Spleen (tissue), 11 donors: ENCODE measurements at regions not wholly inside any gene's neighbourhood (a gene's known extent, or its start where the extent isn't known, plus 50 kb on each side); places are given as distances from the start of the nearest gene placed in this dataset.
"Not testable (repeated sequence)": the region's sequence is repeated elsewhere in the genome, so short reads cannot be mapped to it uniquely, and the experiment has no call there.

Experiments used
- DNase-seq: peaks from one replicate; pipeline ENCODE4 v3.0.0-alpha.2; 2020
- H3K27ac ChIP-seq, 8 donors: fragments of 200-600 bp; sonication (generic) in 7 of 8; 1 replicate in 4 of 8; 2 replicates in 4 of 8; pipeline versions ENCODE4 v1.5.0 to v1.8.0; 2016 to 2021; ENCODE audit warnings: inconsistent platforms in 4 of 8, mild to moderate bottlenecking in 4 of 8, moderate library complexity in 1 of 8
- H3K27me3 ChIP-seq, 7 donors: fragments of 200-600 bp; sonication (generic) in 6 of 7; replicated peaks in 1 of 7; 1 replicate in 4 of 7; 2 replicates in 3 of 7; pipeline versions ENCODE4 v1.5.0 to v1.8.0; 2016 to 2021; ENCODE audit warnings: inconsistent platforms in 3 of 7, mild to moderate bottlenecking in 1 of 7
- H3K36me3 ChIP-seq, 6 donors: fragments of 200-600 bp; sonication (generic) in 5 of 6; 1 replicate in 4 of 6; 2 replicates in 2 of 6; pipeline versions ENCODE4 v1.5.0 to v1.8.0; 2016 to 2021; ENCODE audit warnings: inconsistent platforms in 2 of 6
- H3K4me1 ChIP-seq, 6 donors: fragments of 200-600 bp; sonication (generic) in 5 of 6; 1 replicate in 3 of 6; 2 replicates in 3 of 6; pipeline versions ENCODE4 v1.5.0 to v1.8.0; 2016 to 2021; ENCODE audit warnings: inconsistent platforms in 3 of 6
- H3K4me3 ChIP-seq, 8 donors: fragments of 200-600 bp; sonication (generic) in 7 of 8; 1 replicate in 4 of 8; 2 replicates in 4 of 8; pipeline versions ENCODE4 v1.5.0 to v1.8.0; 2016 to 2021; ENCODE audit warnings: inconsistent platforms in 4 of 8, mild to moderate bottlenecking in 4 of 8, moderate library complexity in 2 of 8
- H3K9me3 ChIP-seq, 8 donors: fragments of 200-600 bp; sonication (generic) in 7 of 8; 1 replicate in 4 of 8; 2 replicates in 4 of 8; pipeline versions ENCODE4 v1.5.0 to v1.8.0; 2016 to 2021; ENCODE audit warnings: inconsistent platforms in 4 of 8
- POLR2A ChIP-seq, 3 donors: fragments of 450-650 bp; IDR thresholded peaks; one replicate each; pipeline ENCODE4 v1.5.1; 2017; ENCODE audit warnings: antibody characterized with exemption in 3 of 3, mild to moderate bottlenecking in 1 of 3
- POLR2AphosphoS5 ChIP-seq, 3 donors: sonication (generic); formaldehyde crosslinking; IDR thresholded peaks; one replicate each; pipeline ENCODE4 v1.5.1; 2017; ENCODE audit warnings: antibody characterized with exemption in 3 of 3
- WGBS, 5 donors: extraction: QIAGEN DNeasy Blood & Tissue Kit in 3 of 5; methylation state at CpG; one replicate each; pipeline versions ENCODE4 v1.1.5 to v1.1.7; 2013 to 2018; 5-methylcytosine and 5-hydroxymethylcytosine counted together
- intact Hi-C: fragments of 100-400 bp; cut with DNase I; formaldehyde crosslinking; loops from one replicate; pipeline ENCODE4 v1.15.0; 2023; ENCODE audit warnings: low total_unique reads
- TF ChIP-seq, protein P1 (sequence below), 11 experiments: fragments of 200-600 bp in 7 of 11; fragments of 450-650 bp in 4 of 11; sonication (generic) in 4 of 11; IDR thresholded peaks in 8 of 11; conservative IDR thresholded peaks in 3 of 11; 1 replicate in 7 of 11; 2 replicates in 4 of 11; pipeline versions ENCODE4 v1.4.0 to v1.8.0; 2016 to 2021; ENCODE audit warnings: antibody characterized with exemption in 11 of 11, inconsistent platforms in 4 of 11, mild to moderate bottlenecking in 1 of 11
- donor health status: healthy with polysubstance abuse.
- donor health status: DM: no; HTN: no; CAD: no; lungs with moderate emphysema.
- donor health status: DM: no; HTN: no; CAD: no.
- donor health status: Bipolar disorder and iron deficiency.
- donor health status: healthy.
- donor health status: DM: no; HTN: no; CAD: no.
- donor health status: DM: yes; HTN: yes; CAD: no.

DNA sequence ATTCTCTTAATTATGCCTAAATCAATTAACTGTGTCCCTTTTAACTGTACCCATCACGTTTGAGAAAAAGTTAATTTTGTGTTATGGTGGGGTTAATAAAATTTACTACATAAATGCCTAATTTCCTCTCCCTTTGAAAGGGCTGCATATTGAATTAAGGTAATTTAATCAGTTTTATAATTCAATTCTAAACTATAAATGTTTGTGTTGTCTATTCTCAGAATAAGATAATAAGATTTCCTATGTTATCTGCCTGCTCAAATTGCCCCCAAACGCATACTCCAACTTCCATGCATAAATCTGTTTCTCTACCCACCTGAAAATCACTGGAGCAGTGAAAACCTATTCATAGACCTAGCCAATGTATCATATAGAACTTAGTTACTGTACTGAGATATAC lies 1716.1 kb downstream of the SI start:
- intact Hi-C loops, result no loop called here
- 77 to 89% (median 80%) methylated on average over 2 of the region's 2 CpGs for WGBS, 5 donors
- H3K9me3 ChIP-seq, result peaks cover 0 to 13% (median 5%) of the 10 kb centered on the region in 8 donors

GRCh38 chr3:163361357-163361878 lies 1716.9 kb downstream of the SI start:
- not testable (repeated sequence) for H3K27ac ChIP-seq

More for the DNA sequence above, 1716.1 kb downstream of the SI start:
- H3K36me3 ChIP-seq, result no peaks in the 10 kb centered on the region
- TF ChIP-seq POLR2A (IDR thresholded peaks at IDR 0.05) (no peak), POLR2AphosphoS5 (IDR thresholded peaks at IDR 0.05) (no peak)
- TF ChIP-seq, protein P1, sequence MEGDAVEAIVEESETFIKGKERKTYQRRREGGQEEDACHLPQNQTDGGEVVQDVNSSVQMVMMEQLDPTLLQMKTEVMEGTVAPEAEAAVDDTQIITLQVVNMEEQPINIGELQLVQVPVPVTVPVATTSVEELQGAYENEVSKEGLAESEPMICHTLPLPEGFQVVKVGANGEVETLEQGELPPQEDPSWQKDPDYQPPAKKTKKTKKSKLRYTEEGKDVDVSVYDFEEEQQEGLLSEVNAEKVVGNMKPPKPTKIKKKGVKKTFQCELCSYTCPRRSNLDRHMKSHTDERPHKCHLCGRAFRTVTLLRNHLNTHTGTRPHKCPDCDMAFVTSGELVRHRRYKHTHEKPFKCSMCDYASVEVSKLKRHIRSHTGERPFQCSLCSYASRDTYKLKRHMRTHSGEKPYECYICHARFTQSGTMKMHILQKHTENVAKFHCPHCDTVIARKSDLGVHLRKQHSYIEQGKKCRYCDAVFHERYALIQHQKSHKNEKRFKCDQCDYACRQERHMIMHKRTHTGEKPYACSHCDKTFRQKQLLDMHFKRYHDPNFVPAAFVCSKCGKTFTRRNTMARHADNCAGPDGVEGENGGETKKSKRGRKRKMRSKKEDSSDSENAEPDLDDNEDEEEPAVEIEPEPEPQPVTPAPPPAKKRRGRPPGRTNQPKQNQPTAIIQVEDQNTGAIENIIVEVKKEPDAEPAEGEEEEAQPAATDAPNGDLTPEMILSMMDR (IDR thresholded peaks at IDR 0.05 in 8 of 11, conservative IDR thresholded peaks at IDR 0.05 in 3 of 11), result no peak
- H3K4me3 ChIP-seq, result no peak overlapping the region
- H3K27ac ChIP-seq, result no peak overlapping the region
- H3K4me1 ChIP-seq, result no peaks in the 10 kb centered on the region
- DNase-seq, result no peak
- H3K27me3 ChIP-seq, result no peaks in the 10 kb centered on the region

DNA sequence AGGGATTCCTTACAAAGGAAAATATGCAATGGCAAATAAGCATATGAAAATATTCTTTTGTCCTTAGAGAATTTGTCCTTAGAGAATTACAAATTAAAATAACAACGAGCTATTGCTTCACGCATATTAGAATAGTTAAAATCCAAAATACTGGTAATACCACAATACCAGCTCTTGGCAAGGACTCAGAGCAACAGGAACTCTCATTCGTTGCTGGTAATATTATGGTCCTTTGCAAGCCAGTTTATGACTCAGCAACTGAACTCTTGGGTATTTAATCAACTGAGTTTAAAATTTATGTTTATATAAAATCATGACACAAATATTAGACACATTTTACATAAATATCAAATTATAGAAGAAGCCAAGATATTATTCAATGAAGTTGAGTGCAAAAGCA lies 1730.4 kb downstream of the SI start:
- TF ChIP-seq POLR2AphosphoS5 (IDR thresholded peaks at IDR 0.05) (no peak), POLR2A (IDR thresholded peaks at IDR 0.05) (no peak)
- TF ChIP-seq, protein P1 (IDR thresholded peaks at IDR 0.05 in 8 of 11, conservative IDR thresholded peaks at IDR 0.05 in 3 of 11), result no peak
- WGBS, 5 donors, result 75 to 88% (median 81%) methylated on average over 3 of the region's 3 CpGs
- intact Hi-C loops, result no loop called here

More at GRCh38 chr3:163361357-163361878, 1716.9 kb downstream of the SI start:
- H3K27me3 ChIP-seq, H3K4me1 ChIP-seq, H3K4me3 ChIP-seq, DNase-seq, intact Hi-C loops, H3K36me3 ChIP-seq: not testable (repeated sequence)
- peaks cover 0 to 21% (median 5%) of the 10 kb centered on the region in 8 donors for H3K9me3 ChIP-seq
- WGBS, 5 donors, result 87 to 95% (median 91%) methylated on average over 16 to 17 of the region's 17 CpGs

GRCh38 chr3:163335429-163335828 lies 1742.9 kb downstream of the SI start:
- Histone ChIP-seq H3K4me1 (no peaks in the 10 kb centered on the region), H3K27me3 (no peaks in the 10 kb centered on the region), H3K9me3 (peaks cover 0 to 37% (median 26%) of the 10 kb centered on the region in 8 donors), H3K36me3 (no peaks in the 10 kb centered on the region), H3K27ac (no peak overlapping the region), H3K4me3 (no peak overlapping the region)
- DNase-seq, result no peak
- TF ChIP-seq POLR2AphosphoS5 (IDR thresholded peaks at IDR 0.05) (no peak), POLR2A (IDR thresholded peaks at IDR 0.05) (no peak)
- TF ChIP-seq, protein P1 (IDR thresholded peaks at IDR 0.05 in 8 of 11, conservative IDR thresholded peaks at IDR 0.05 in 3 of 11), result no peak
- intact Hi-C loops, result no loop called here
- 36 to 54% (median 40%) methylated on average over 1 of the region's 1 CpG for WGBS, 5 donors

More for the DNA sequence above, 1730.4 kb downstream of the SI start:
- DNase-seq, result no peak
- H3K36me3 ChIP-seq, result no peaks in the 10 kb centered on the region
- no peaks in the 10 kb centered on the region for H3K27me3 ChIP-seq
- H3K4me3 ChIP-seq, result no peak overlapping the region
- no peak overlapping the region for H3K27ac ChIP-seq
- peaks cover 0 to 12% (median under 1%) of the 10 kb centered on the region in 8 donors for H3K9me3 ChIP-seq
- H3K4me1 ChIP-seq, result no peaks in the 10 kb centered on the region
